Panc1 (cell line): ENCODE measurements at regions not wholly inside any gene's neighbourhood (a gene's known extent, or its start where the extent isn't known, plus 50 kb on each side); places are given as distances from the start of the nearest gene placed in this dataset.

ENCODE experiments used
- ATAC-seq: fragments of 200-7000 bp; cut with Tn5 transposase; 2 replicates; pipeline ENCODE4 v1.9.1; 2020; ENCODE audit warnings: mild to moderate bottlenecking, moderate library complexity
- BruUV-seq: library from RNA; stranded (reverse); fragments of 400-500 nt; replicated peaks from 2 replicates; lab custom pipeline; 2021; lab: Mats Ljungman, UMichigan
- CTCF ChIA-PET: fragments of 300-600 bp; sonication (Branson Sonifier 250); formaldehyde crosslinking; loops from one replicate; lab custom pipeline; 2022; ENCODE audit warnings: antibody characterized with exemption; lab: Charles Lee
- POLR2A ChIA-PET: fragments of 300-600 bp; sonication (Branson Sonifier 250); formaldehyde crosslinking; loops from one replicate; lab custom pipeline; 2022; ENCODE audit warnings: antibody characterized with exemption; lab: Charles Lee
- DNase-seq: peaks from one replicate; pipeline ENCODE4 v3.0.0-alpha.2; 2010; ENCODE audit warnings: low read depth, low spot score
- H3K27ac ChIP-seq: 2 replicates; pipeline ENCODE4 v1.5.1; 2011; ENCODE audit warnings: mild to moderate bottlenecking, low read length, inconsistent platforms
- H3K27me3 ChIP-seq: fragments of 200-500 bp; sonication (Bioruptor generic); 2 replicates; pipeline ENCODE4 v1.6.0; 2014; ENCODE audit warnings: low read length, inconsistent platforms; ENCODE audit not compliant: control insufficient read depth, insufficient read depth
- H3K36me3 ChIP-seq: fragments of 200-500 bp; sonication (Bioruptor generic); 2 replicates; pipeline ENCODE4 v1.5.1; 2014; ENCODE audit warnings: inconsistent platforms, mild to moderate bottlenecking, low read length, moderate library complexity; ENCODE audit not compliant: control insufficient read depth, insufficient read depth
- H3K4me1 ChIP-seq: 2 replicates; pipeline ENCODE4 v1.5.1; 2011; ENCODE audit warnings: inconsistent platforms, mild to moderate bottlenecking, low read length, moderate library complexity; ENCODE audit not compliant: control insufficient read depth, insufficient read depth
- H3K4me3 ChIP-seq, 2 experiments: 2 replicates each; pipeline ENCODE4 v1.5.1; 2011 to 2012; ENCODE audit warnings: low read depth in 2 of 2, low read length in 2 of 2, mild to moderate bottlenecking in 2 of 2, inconsistent platforms in 1 of 2, moderate library complexity in 1 of 2
- H3K9me3 ChIP-seq: fragments of 200-500 bp; sonication (Bioruptor generic); 2 replicates; pipeline ENCODE4 v1.5.1; 2014; ENCODE audit warnings: low read depth, mild to moderate bottlenecking, inconsistent platforms, low read length, moderate library complexity; ENCODE audit not compliant: control insufficient read depth, insufficient read depth
- CTCF ChIP-seq: fragments of 450-650 bp; IDR thresholded peaks from 2 replicates; pipeline ENCODE4 v1.5.1; 2017; ENCODE audit warnings: mild to moderate bottlenecking
- POLR2AphosphoS5 ChIP-seq: IDR thresholded peaks from 2 replicates; pipeline ENCODE4 v1.6.1; 2012; ENCODE audit warnings: mild to moderate bottlenecking, low read depth, low read length, moderate library complexity
- REST ChIP-seq, 2 experiments: IDR thresholded peaks; 2 replicates each; pipeline ENCODE4 v1.6.1; 2011 to 2012; ENCODE audit warnings: low read depth in 2 of 2, control low read depth in 1 of 2, low read length in 1 of 2, mild to moderate bottlenecking in 1 of 2, moderate library complexity in 1 of 2; ENCODE audit not compliant: insufficient read depth in 1 of 2
- SIN3A ChIP-seq: IDR thresholded peaks from 2 replicates; pipeline ENCODE4 v1.6.1; 2012; ENCODE audit warnings: low read depth, mild to moderate bottlenecking, low read length, moderate library complexity, borderline replicate concordance; ENCODE audit not compliant: insufficient read depth
- TCF7L2 ChIP-seq: IDR thresholded peaks from 2 replicates; pipeline ENCODE4 v1.6.1; 2011; ENCODE audit warnings: mild to moderate bottlenecking, low read depth, low read length, inconsistent platforms
- in situ Hi-C: cut with HindIII; loops from 2 replicates; pipeline ENCODE4 v1.10.0; 2016; ENCODE audit warnings: low sequenced_read_pairs, low pct_unique_long_range_greater_than_20kb
- intact Hi-C: fragments of 100-400 bp; cut with micrococcal nuclease; formaldehyde crosslinking; loops from one replicate; pipeline ENCODE4 v1.10.0; 2022; ENCODE audit not compliant: unreplicated experiment

- Histone ChIP-seq H3K4me1 (no peaks in the 10 kb centered on the region), H3K4me3 (no peak overlapping the region), H3K27me3 (no peaks in the 10 kb centered on the region), H3K9me3 (no peaks in the 10 kb centered on the region), H3K27ac (no peak overlapping the region), H3K36me3 (no peaks in the 10 kb centered on the region)
- intact Hi-C loops = no loop called here
- no peak for TF ChIP-seq REST (IDR thresholded peaks at IDR 0.05; ENCODE audit: insufficient read depth in 1 of 2, low read depth in 2 of 2, low read length in 1 of 2)
- TF ChIP-seq SIN3A = no peak
- no peak for TF ChIP-seq CTCF
- no peak for TF ChIP-seq TCF7L2
- TF ChIP-seq POLR2AphosphoS5 = no peak
- BruUV-seq = no TSS peak
- ChIA-PET POLR2A (no interaction called here), CTCF (no interaction called here)
- in situ Hi-C loops = no loop called here
- DNase-seq (no peak), ATAC-seq (no peak)
Observed at GRCh38 chr3:64801856-64802255, 114.1 kb upstream of the ADAMTS9 start.

GRCh38 chr3:64799606-64800005 lies 111.8 kb upstream of the ADAMTS9 start:
- DNase-seq = no peak
- no peak overlapping the region for H3K27ac ChIP-seq
- TF ChIP-seq CTCF (no peak), REST (IDR thresholded peaks at IDR 0.05; ENCODE audit: insufficient read depth in 1 of 2, low read depth in 2 of 2, low read length in 1 of 2) (no peak), TCF7L2 (no peak), POLR2AphosphoS5 (no peak)
- H3K9me3 ChIP-seq = no peaks in the 10 kb centered on the region
- ATAC-seq = no peak
- H3K4me3 ChIP-seq = no peak overlapping the region
- intact Hi-C loops = no loop called here
- ChIA-PET CTCF (no interaction called here), POLR2A (no interaction called here)
- H3K36me3 ChIP-seq = no peaks in the 10 kb centered on the region
- H3K4me1 ChIP-seq = no peaks in the 10 kb centered on the region
- no peaks in the 10 kb centered on the region for H3K27me3 ChIP-seq
- in situ Hi-C loops = no loop called here
- BruUV-seq = no TSS peak
